ENCODE measurements at regions not wholly inside any gene's neighbourhood (a gene's known extent, or its start where the extent isn't known, plus 50 kb on each side); places are given as distances from the start of the nearest gene placed in this dataset.

GRCh38 chrX:8971116-8971515, 62.8 kb downstream of the FAM9B start:
- peak; percentile 62 for DNase-seq (ENCODE audit: low spot score)

- DNase-seq (ENCODE audit: low spot score), result no peak
Observed at GRCh38 chrX:8969378-8969777, 64.5 kb downstream of the FAM9B start.

GRCh38 chrX:8967461-8967860, 66.5 kb downstream of the FAM9B start:
- no peak for DNase-seq (ENCODE audit: low spot score)

- peak; percentile 42 for DNase-seq (ENCODE audit: low spot score)
Observed at GRCh38 chrX:8960957-8961468, 72.9 kb downstream of the FAM9B start.

- no peak for DNase-seq (ENCODE audit: low spot score)
Observed at GRCh38 chrX:8955511-8955910, 78.4 kb downstream of the FAM9B start.

- no peak for DNase-seq (ENCODE audit: low spot score)
Observed at GRCh38 chrX:8946563-8946962, 87.4 kb downstream of the FAM9B start.

GRCh38 chrX:8939322-8939721, 94.6 kb downstream of the FAM9B start:
- no peak for DNase-seq (ENCODE audit: low spot score)

GRCh38 chrX:8927701-8928100, 106.2 kb downstream of the FAM9B start:
- DNase-seq (ENCODE audit: low spot score), result no peak

- DNase-seq (ENCODE audit: low spot score), result no peak
Observed at GRCh38 chrX:8927066-8927635, 106.8 kb downstream of the FAM9B start.

GRCh38 chrX:8921615-8922014, 112.3 kb downstream of the FAM9B start:
- DNase-seq (ENCODE audit: low spot score), result no peak

- DNase-seq (ENCODE audit: low spot score), result no peak
Observed at GRCh38 chrX:8919801-8920200, 114.1 kb downstream of the FAM9B start.

- no peak for DNase-seq (ENCODE audit: low spot score)
Observed at GRCh38 chrX:8916697-8917096, 115.5 kb upstream of the FAM9A start.

GRCh38 chrX:8914681-8915080, 113.5 kb upstream of the FAM9A start:
- DNase-seq (ENCODE audit: low spot score), result no peak

GRCh38 chrX:8913655-8914409, 112.6 kb upstream of the FAM9A start:
- no peak for DNase-seq (ENCODE audit: low spot score)

GRCh38 chrX:8907688-8908087, 106.5 kb upstream of the FAM9A start:
- DNase-seq (ENCODE audit: low spot score), result no peak

GRCh38 chrX:8906299-8906938, 105.2 kb upstream of the FAM9A start:
- DNase-seq (ENCODE audit: low spot score), result no peak

GRCh38 chrX:8897259-8897658, 96.1 kb upstream of the FAM9A start:
- no peak for DNase-seq (ENCODE audit: low spot score)

- no peak for DNase-seq (ENCODE audit: low spot score)
Observed at GRCh38 chrX:8890794-8891193, 89.6 kb upstream of the FAM9A start.

GRCh38 chrX:8887004-8887403, 85.8 kb upstream of the FAM9A start:
- no peak for DNase-seq (ENCODE audit: low spot score)

GRCh38 chrX:8879750-8880149, 78.6 kb upstream of the FAM9A start:
- peak; percentile 32 for DNase-seq (ENCODE audit: low spot score)

GRCh38 chrX:8873956-8874355, 72.8 kb upstream of the FAM9A start:
- no peak for DNase-seq (ENCODE audit: low spot score)

GRCh38 chrX:8873102-8873501, 71.9 kb upstream of the FAM9A start:
- DNase-seq (ENCODE audit: low spot score), result no peak

- no peak for DNase-seq (ENCODE audit: low spot score)
Observed at GRCh38 chrX:8870411-8870810, 69.2 kb upstream of the FAM9A start.

Data from NAMALWA (cell line).